PC-9 (cell line): ENCODE measurements at regions not wholly inside any gene's neighbourhood (a gene's known extent, or its start where the extent isn't known, plus 50 kb on each side); places are given as distances from the start of the nearest gene placed in this dataset.

Experiments
- EZH2 ChIP-seq: fragments of 200-600 bp; sonication (generic); IDR thresholded peaks from 2 replicates; pipeline ENCODE4 v1.8.0; 2017; ENCODE audit warnings: antibody characterized with exemption, low read depth
- TF ChIP-seq, protein P1 (sequence below): fragments of 200-600 bp; sonication (generic); conservative IDR thresholded peaks from 2 replicates; pipeline ENCODE4 v1.6.1; 2017; ENCODE audit warnings: mixed run types, antibody characterized with exemption, mild to moderate bottlenecking, moderate library complexity

DNA sequence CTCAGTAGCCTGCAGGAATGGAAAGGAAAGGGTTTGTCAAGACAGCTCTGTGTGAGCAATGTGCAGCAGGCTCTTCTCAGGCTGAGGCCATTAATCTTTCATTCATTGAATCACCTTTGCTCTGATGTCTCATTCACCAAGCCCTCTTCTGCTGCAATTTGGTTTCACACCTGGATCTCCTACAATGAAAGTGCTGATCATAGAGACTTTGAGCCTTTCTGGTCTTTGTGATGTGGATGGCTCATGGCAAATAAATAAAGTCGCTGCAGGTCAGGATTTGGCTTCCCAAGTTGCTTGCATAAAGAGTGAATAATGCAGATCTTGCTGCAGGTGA is 95.8 kb upstream of the SPRED2 start:
- no peak for TF ChIP-seq EZH2
- TF ChIP-seq, protein P1, sequence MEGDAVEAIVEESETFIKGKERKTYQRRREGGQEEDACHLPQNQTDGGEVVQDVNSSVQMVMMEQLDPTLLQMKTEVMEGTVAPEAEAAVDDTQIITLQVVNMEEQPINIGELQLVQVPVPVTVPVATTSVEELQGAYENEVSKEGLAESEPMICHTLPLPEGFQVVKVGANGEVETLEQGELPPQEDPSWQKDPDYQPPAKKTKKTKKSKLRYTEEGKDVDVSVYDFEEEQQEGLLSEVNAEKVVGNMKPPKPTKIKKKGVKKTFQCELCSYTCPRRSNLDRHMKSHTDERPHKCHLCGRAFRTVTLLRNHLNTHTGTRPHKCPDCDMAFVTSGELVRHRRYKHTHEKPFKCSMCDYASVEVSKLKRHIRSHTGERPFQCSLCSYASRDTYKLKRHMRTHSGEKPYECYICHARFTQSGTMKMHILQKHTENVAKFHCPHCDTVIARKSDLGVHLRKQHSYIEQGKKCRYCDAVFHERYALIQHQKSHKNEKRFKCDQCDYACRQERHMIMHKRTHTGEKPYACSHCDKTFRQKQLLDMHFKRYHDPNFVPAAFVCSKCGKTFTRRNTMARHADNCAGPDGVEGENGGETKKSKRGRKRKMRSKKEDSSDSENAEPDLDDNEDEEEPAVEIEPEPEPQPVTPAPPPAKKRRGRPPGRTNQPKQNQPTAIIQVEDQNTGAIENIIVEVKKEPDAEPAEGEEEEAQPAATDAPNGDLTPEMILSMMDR: no peak
